HG03045 (cell line): ENCODE measurements at regions not wholly inside any gene's neighbourhood (a gene's known extent, or its start where the extent isn't known, plus 50 kb on each side); places are given as distances from the start of the nearest gene placed in this dataset.

ENCODE experiments used
- ATAC-seq: cut with Tn5 transposase; IDR thresholded peaks from one replicate; pipeline ENCODE4 v1.9.1; 2021; ENCODE audit warnings: mild to moderate bottlenecking, moderate library complexity; ENCODE audit not compliant: unreplicated experiment

- ATAC-seq = no peak
Observed at GRCh38 chr11:45481026-45481425, 184.4 kb downstream of the CHST1 start.

- ATAC-seq = no peak
Observed at GRCh38 chr11:45477588-45477987, 187.8 kb downstream of the CHST1 start.

- ATAC-seq = no peak
Observed at GRCh38 chr11:45476126-45476525, 189.3 kb downstream of the CHST1 start.

GRCh38 chr11:45475173-45475572, 189.0 kb upstream of the SYT13 start:
- no peak for ATAC-seq

- no peak for ATAC-seq
Observed at GRCh38 chr11:45473341-45473895, 187.3 kb upstream of the SYT13 start.

GRCh38 chr11:45472716-45473317, 186.7 kb upstream of the SYT13 start:
- ATAC-seq = no peak

- ATAC-seq = no peak
Observed at GRCh38 chr11:45471266-45471665, 185.1 kb upstream of the SYT13 start.

- no peak for ATAC-seq
Observed at GRCh38 chr11:45470794-45471167, 184.6 kb upstream of the SYT13 start.

- ATAC-seq = no peak
Observed at GRCh38 chr11:45470151-45470793, 184.1 kb upstream of the SYT13 start.

- ATAC-seq = no peak
Observed at GRCh38 chr11:45468267-45468856, 182.2 kb upstream of the SYT13 start.

GRCh38 chr11:45463541-45463940, 177.4 kb upstream of the SYT13 start:
- ATAC-seq = no peak

- no peak for ATAC-seq
Observed at GRCh38 chr11:45461514-45461913, 175.4 kb upstream of the SYT13 start.

GRCh38 chr11:45459491-45459890, 173.3 kb upstream of the SYT13 start:
- no peak for ATAC-seq

- no peak for ATAC-seq
Observed at GRCh38 chr11:45458269-45458668, 172.1 kb upstream of the SYT13 start.

- ATAC-seq = no peak
Observed at GRCh38 chr11:45457649-45458048, 171.5 kb upstream of the SYT13 start.

GRCh38 chr11:45456686-45457085, 170.5 kb upstream of the SYT13 start:
- no peak for ATAC-seq

- ATAC-seq = no peak
Observed at GRCh38 chr11:45455536-45455935, 169.4 kb upstream of the SYT13 start.

GRCh38 chr11:45454917-45455401, 168.8 kb upstream of the SYT13 start:
- ATAC-seq = no peak

GRCh38 chr11:45453721-45454120, 167.6 kb upstream of the SYT13 start:
- no peak for ATAC-seq

GRCh38 chr11:45451766-45452440, 165.8 kb upstream of the SYT13 start:
- no peak for ATAC-seq

GRCh38 chr11:45450189-45450588, 164.0 kb upstream of the SYT13 start:
- ATAC-seq = no peak
